H1 (cell line): ENCODE measurements at regions not wholly inside any gene's neighbourhood (a gene's known extent, or its start where the extent isn't known, plus 50 kb on each side); places are given as distances from the start of the nearest gene placed in this dataset.

Experiments used
- CTCF ChIA-PET: fragments of 300-600 bp; sonication (Branson Sonifier 250); formaldehyde crosslinking; loops from one replicate; lab custom pipeline; 2021; ENCODE audit not compliant: partially characterized antibody; lab: Charles Lee
- POLR2A ChIA-PET: fragments of 300-600 bp; sonication (Branson Sonifier 250); formaldehyde crosslinking; loops from one replicate; lab custom pipeline; 2021; ENCODE audit warnings: inconsistent platforms; ENCODE audit not compliant: partially characterized antibody; lab: Charles Lee
- DNase-seq, 2 experiments: peaks; one replicate each; pipeline versions ENCODE4 v3.0.0 to v3.0.0-alpha.2; 2010 to 2022; ENCODE audit warnings: low spot score in 2 of 2, low read depth in 1 of 2, mixed read lengths in 1 of 2
- FAIRE-seq: peaks from 2 replicates; lab custom pipeline; 2011; peaks lifted over from hg19 to GRCh38; lab: Jason Lieb, UNC
- H2AFZ ChIP-seq: 2 replicates; pipeline ENCODE4 v1.8.1; 2012; ENCODE audit warnings: low read length, inconsistent platforms
- H2AK5ac ChIP-seq: 2 replicates; pipeline ENCODE4 v1.6.1; 2013; ENCODE audit warnings: low read depth, low read length
- H2BK120ac ChIP-seq: replicated peaks from 2 replicates; pipeline ENCODE3; 2013; ENCODE audit warnings: low read depth, low read length, inconsistent platforms
- H2BK12ac ChIP-seq: 2 replicates; pipeline ENCODE4 v1.6.1; 2013; ENCODE audit warnings: low read depth, low read length
- H2BK15ac ChIP-seq: 2 replicates; pipeline ENCODE4 v1.6.1; 2013; ENCODE audit warnings: low read length
- H2BK20ac ChIP-seq: 2 replicates; pipeline ENCODE4 v1.6.1; 2013; ENCODE audit warnings: low read length
- H2BK5ac ChIP-seq: 2 replicates; pipeline ENCODE4 v1.6.1; 2013; ENCODE audit warnings: low read depth, low read length
- H3K14ac ChIP-seq: 2 replicates; pipeline ENCODE4 v1.6.1; 2013; ENCODE audit warnings: inconsistent platforms; ENCODE audit not compliant: insufficient read length
- H3K18ac ChIP-seq: 2 replicates; pipeline ENCODE4 v1.6.1; 2013; ENCODE audit warnings: low read length; ENCODE audit errors: extremely low read depth
- H3K23ac ChIP-seq: 2 replicates; pipeline ENCODE4 v1.6.1; 2013; ENCODE audit warnings: inconsistent platforms; ENCODE audit not compliant: insufficient read length
- H3K23me2 ChIP-seq: 2 replicates; pipeline ENCODE4 v1.6.1; 2013; ENCODE audit warnings: low read depth, low read length
- H3K27ac ChIP-seq: 2 replicates; pipeline ENCODE4 v1.6.1; 2011; ENCODE audit warnings: low read depth, low read length, inconsistent platforms
- H3K27me3 ChIP-seq, 4 experiments: replicated peaks in 1 of 4; 1 replicate in 1 of 4; 2 replicates in 3 of 4; pipeline versions ENCODE4 v1.6.1 to v1.8.1; 2011 to 2013; ENCODE audit warnings: low read length in 3 of 4, mild to moderate bottlenecking in 3 of 4, inconsistent platforms in 2 of 4, mixed read lengths in 2 of 4, moderate library complexity in 1 of 4; ENCODE audit not compliant: control insufficient read depth in 3 of 4, insufficient read depth in 3 of 4; ENCODE audit errors: extremely low read depth in 1 of 4
- H3K36me3 ChIP-seq, 4 experiments: 2 replicates each; pipeline versions ENCODE4 v1.6.1 to v1.8.1; 2011 to 2013; ENCODE audit warnings: mild to moderate bottlenecking in 4 of 4, low read length in 3 of 4, moderate library complexity in 2 of 4, control low read depth in 1 of 4, inconsistent platforms in 1 of 4; ENCODE audit not compliant: insufficient read depth in 4 of 4, control insufficient read depth in 2 of 4
- H3K4ac ChIP-seq: replicated peaks from 2 replicates; pipeline ENCODE3; 2013; ENCODE audit warnings: low read length, low read depth, mixed read lengths, inconsistent platforms; ENCODE audit not compliant: insufficient read length
- H3K4me1 ChIP-seq, 4 experiments: replicated peaks in 1 of 4; 1 replicate in 1 of 4; 2 replicates in 3 of 4; pipeline versions ENCODE4 v1.6.1 to v1.8.1; 2011 to 2013; ENCODE audit warnings: low read length in 3 of 4, inconsistent platforms in 2 of 4, mixed read lengths in 1 of 4; ENCODE audit not compliant: insufficient read depth in 4 of 4, control insufficient read depth in 3 of 4
- H3K4me2 ChIP-seq, 2 experiments: 2 replicates each; pipeline versions ENCODE4 v1.6.1 to v1.8.1; 2011 to 2013; ENCODE audit warnings: low read depth in 2 of 2, low read length in 2 of 2, control low read depth in 1 of 2, inconsistent platforms in 1 of 2, mild to moderate bottlenecking in 1 of 2; ENCODE audit not compliant: insufficient read depth in 1 of 2
- H3K4me3 ChIP-seq, 4 experiments: fragments of 200-600, 300-600 bp in 1 of 4; sonication (generic), shearing (Covaris generic), sonication (Bioruptor Twin) in 1 of 4; 2 replicates each; pipeline versions ENCODE4 v1.5.1 to v1.8.1; 2011 to 2016; ENCODE audit warnings: low read length in 4 of 4, low read depth in 3 of 4, control low read depth in 2 of 4, inconsistent platforms in 2 of 4, mild to moderate bottlenecking in 2 of 4, mixed read lengths in 1 of 4, moderate library complexity in 1 of 4; ENCODE audit not compliant: insufficient read depth in 2 of 4; ENCODE audit errors: extremely low read depth in 1 of 4
- H3K56ac ChIP-seq: replicated peaks from 2 replicates; pipeline ENCODE3; 2013; ENCODE audit warnings: low read depth, mild to moderate bottlenecking, mixed read lengths, low read length, inconsistent platforms; ENCODE audit not compliant: insufficient read length
- H3K79me1 ChIP-seq: 2 replicates; pipeline ENCODE4 v1.6.1; 2013; ENCODE audit warnings: low read depth, low read length, control low read depth
- H3K79me2 ChIP-seq, 2 experiments: 2 replicates each; pipeline versions ENCODE4 v1.6.1 to v1.8.1; 2012 to 2013; ENCODE audit warnings: low read length in 2 of 2, mild to moderate bottlenecking in 2 of 2, inconsistent platforms in 1 of 2; ENCODE audit not compliant: insufficient read depth in 2 of 2, control insufficient read depth in 1 of 2
- H3K9ac ChIP-seq, 4 experiments: replicated peaks in 1 of 4; 1 replicate in 1 of 4; 2 replicates in 3 of 4; pipeline versions ENCODE4 v1.6.1 to v1.8.1; 2011 to 2013; ENCODE audit warnings: low read depth in 3 of 4, low read length in 3 of 4, control low read depth in 2 of 4, mild to moderate bottlenecking in 2 of 4, moderate library complexity in 2 of 4, inconsistent platforms in 1 of 4; ENCODE audit errors: extremely low read depth in 1 of 4
- H3K9me3 ChIP-seq, 2 experiments: 2 replicates each; pipeline versions ENCODE4 v1.6.1 to v1.8.1; 2012 to 2013; ENCODE audit warnings: mild to moderate bottlenecking in 2 of 2, moderate library complexity in 2 of 2, control low read depth in 1 of 2, inconsistent platforms in 1 of 2, low read depth in 1 of 2, low read length in 1 of 2, mixed read lengths in 1 of 2; ENCODE audit not compliant: insufficient read depth in 2 of 2
- H4K20me1 ChIP-seq, 2 experiments: replicated peaks in 1 of 2; 2 replicates each; pipeline versions ENCODE3 to v1.8.1; 2011 to 2013; ENCODE audit warnings: inconsistent platforms in 2 of 2, low read length in 2 of 2, mild to moderate bottlenecking in 1 of 2; ENCODE audit not compliant: insufficient read depth in 2 of 2, control insufficient read depth in 1 of 2
- H4K5ac ChIP-seq: 2 replicates; pipeline ENCODE4 v1.6.1; 2013; ENCODE audit warnings: low read length, low read depth, mixed read lengths, inconsistent platforms; ENCODE audit not compliant: insufficient read length
- H4K8ac ChIP-seq: 2 replicates; pipeline ENCODE4 v1.8.0; 2013; ENCODE audit warnings: mild to moderate bottlenecking, moderate library complexity, low read length, inconsistent platforms; ENCODE audit not compliant: insufficient read depth; ENCODE audit errors: extremely low read depth
- H4K91ac ChIP-seq: replicated peaks from 2 replicates; pipeline ENCODE3; 2013; ENCODE audit warnings: low read length, mixed read lengths, inconsistent platforms; ENCODE audit not compliant: insufficient read length
- EZH2 ChIP-seq: fragments of 200-600 bp; sonication (generic); IDR thresholded peaks from 2 replicates; pipeline ENCODE4 v1.7.1; 2012; ENCODE audit warnings: low read depth, mild to moderate bottlenecking, moderate library complexity, low read length, inconsistent platforms; ENCODE audit not compliant: severe bottlenecking
- GABPA ChIP-seq: IDR thresholded peaks from 2 replicates; pipeline ENCODE4 v1.6.1; 2011; ENCODE audit warnings: mild to moderate bottlenecking, low read length, moderate library complexity, borderline replicate concordance; ENCODE audit not compliant: insufficient read depth
- HDAC6 ChIP-seq: IDR thresholded peaks from one replicate; pipeline ENCODE4 v1.7.1; 2012; ENCODE audit warnings: low read depth, mild to moderate bottlenecking, inconsistent platforms, low read length, moderate library complexity
- POLR2A ChIP-seq, 2 experiments: IDR thresholded peaks; 1 replicate in 1 of 2; 2 replicates in 1 of 2; pipeline ENCODE4 v1.6.1; 2011; ENCODE audit warnings: low read depth in 2 of 2, low read length in 2 of 2, mild to moderate bottlenecking in 2 of 2; ENCODE audit errors: control extremely low read depth in 1 of 2
- SRF ChIP-seq: IDR thresholded peaks from 2 replicates; pipeline ENCODE4 v1.6.1; 2011; ENCODE audit warnings: mild to moderate bottlenecking, low read depth, low read length, moderate library complexity
- WGBS, 2 experiments: shearing (Covaris generic) in 1 of 2; methylation state at CpG; one replicate each; pipeline versions ENCODE4 v1.1.6 to v1.1.7; 2013 to 2015; ENCODE audit warnings: low lambda C conversion rate in 2 of 2, mixed read lengths in 2 of 2, inconsistent platforms in 1 of 2, low coverage in 1 of 2, missing lambda C conversion rate in 1 of 2; ENCODE audit not compliant: insufficient replicate concordance in 2 of 2, insufficient coverage in 1 of 2, insufficient read length in 1 of 2; ENCODE audit errors: extremely low coverage in 1 of 2, missing lambda C conversion rate in 1 of 2; 5-methylcytosine and 5-hydroxymethylcytosine counted together

- CTCF ChIA-PET = interaction anchor here (0.6 to 1.2 kb wide), 3 partner anchors 10 to 863 kb away, joined by 3 to 4 read pairs (median 3); no protein-coding TSS in a partner anchor
- no peak overlapping the region for H3K14ac ChIP-seq
- no peak overlapping the region for H4K5ac ChIP-seq
- H3K4me2 ChIP-seq = no peak overlapping the region
- WGBS, 2 experiments = 89% methylated on average over 2 of the region's 2 CpGs; no CpG with 5 or more reads in 1 of the 2 experiments
- no peak for FAIRE-seq
- H3K56ac ChIP-seq = no peak overlapping the region
- TF ChIP-seq SRF (no peak), EZH2 (no peak), POLR2A (IDR thresholded peaks at IDR 0.05; ENCODE audit: control extremely low read depth in 1 of 2, low read depth in 2 of 2, low read length in 2 of 2) (no peak), HDAC6 (no peak), GABPA (no peak)
- TF ChIP-seq, all 59 proteins: peak for 0
- H3K9me3 ChIP-seq = no peaks in the 10 kb centered on the region
- H2BK15ac ChIP-seq = no peak overlapping the region
- H2BK5ac ChIP-seq = no peak overlapping the region
- H3K23me2 ChIP-seq = no peaks in the 10 kb centered on the region
- H3K4me3 ChIP-seq = no peak overlapping the region
- H3K36me3 ChIP-seq = no peaks in the 10 kb centered on the region
- H2AFZ ChIP-seq = no peak overlapping the region
- H3K79me2 ChIP-seq = no peaks in the 10 kb centered on the region
- H3K18ac ChIP-seq = no peak overlapping the region
- POLR2A ChIA-PET = no interaction called here
- no peaks in the 10 kb centered on the region for H3K27me3 ChIP-seq
- DNase-seq = no peak
- H3K27ac ChIP-seq = no peak overlapping the region
- no peak overlapping the region for H2BK120ac ChIP-seq
- H4K91ac ChIP-seq = no peak overlapping the region
- no peak overlapping the region for H4K8ac ChIP-seq
- no peak overlapping the region for H3K4ac ChIP-seq
- H2BK12ac ChIP-seq = no peak overlapping the region
- H3K4me1 ChIP-seq = peaks cover 0 to 3% (median 0%) of the 10 kb centered on the region in 4 experiments; a peak in 1 of 7 replicates
- no peak overlapping the region for H3K23ac ChIP-seq
- no peak overlapping the region for H2AK5ac ChIP-seq
- no peak overlapping the region for H2BK20ac ChIP-seq
- no peaks in the 10 kb centered on the region for H4K20me1 ChIP-seq
- no peaks in the 10 kb centered on the region for H3K79me1 ChIP-seq
- no peak overlapping the region for H3K9ac ChIP-seq
Observed at GRCh38 chr5:60493372-60493771, 206.6 kb downstream of the DEPDC1B start.
